A549 (cell line): ENCODE measurements at regions not wholly inside any gene's neighbourhood (a gene's known extent, or its start where the extent isn't known, plus 50 kb on each side); places are given as distances from the start of the nearest gene placed in this dataset.

Experiments
- BHLHE40 ChIP-seq: IDR thresholded peaks from 2 replicates; pipeline ENCODE4 v1.6.1; 2012; ENCODE audit warnings: low read depth, low read length, inconsistent platforms
- EHMT2 ChIP-seq: fragments of 200-600 bp; sonication (generic); IDR thresholded peaks from 2 replicates; pipeline ENCODE4 v1.6.1; 2016; ENCODE audit warnings: antibody characterized with exemption, low read depth, mild to moderate bottlenecking, moderate library complexity
- EP300 ChIP-seq, 2 experiments: fragments of >200 bp; sonication (Bioruptor Twin); formaldehyde crosslinking; IDR thresholded peaks; 2 replicates in 1 of 2; 3 replicates in 1 of 2; pipeline ENCODE4 v1.6.1; 2016 to 2017
- PHF8 ChIP-seq: fragments of 200-600 bp; sonication (generic); IDR thresholded peaks from 2 replicates; pipeline ENCODE4 v1.6.1; 2016; ENCODE audit warnings: low read depth, mild to moderate bottlenecking, antibody characterized with exemption, moderate library complexity, borderline replicate concordance
- SMC3 ChIP-seq: fragments of >200 bp; sonication (Bioruptor Twin); formaldehyde crosslinking; IDR thresholded peaks from 3 replicates; pipeline ENCODE4 v1.6.1; 2018; ENCODE audit warnings: inconsistent platforms
- TF ChIP-seq, protein P1 (sequence below): IDR thresholded peaks from 2 replicates; pipeline ENCODE4 v1.6.1; 2012; ENCODE audit warnings: low read depth, borderline replicate concordance
- TF ChIP-seq, protein P2 (sequence below): fragments of >200 bp; sonication (Bioruptor Twin); formaldehyde crosslinking; IDR thresholded peaks from 3 replicates; pipeline ENCODE4 v1.5.1; 2016
- TF ChIP-seq, protein P3 (sequence below): fragments of 150-350 bp; IDR thresholded peaks from 2 replicates; pipeline ENCODE4 v1.6.1; 2014; ENCODE audit warnings: low read depth, mild to moderate bottlenecking, low read length

DNA sequence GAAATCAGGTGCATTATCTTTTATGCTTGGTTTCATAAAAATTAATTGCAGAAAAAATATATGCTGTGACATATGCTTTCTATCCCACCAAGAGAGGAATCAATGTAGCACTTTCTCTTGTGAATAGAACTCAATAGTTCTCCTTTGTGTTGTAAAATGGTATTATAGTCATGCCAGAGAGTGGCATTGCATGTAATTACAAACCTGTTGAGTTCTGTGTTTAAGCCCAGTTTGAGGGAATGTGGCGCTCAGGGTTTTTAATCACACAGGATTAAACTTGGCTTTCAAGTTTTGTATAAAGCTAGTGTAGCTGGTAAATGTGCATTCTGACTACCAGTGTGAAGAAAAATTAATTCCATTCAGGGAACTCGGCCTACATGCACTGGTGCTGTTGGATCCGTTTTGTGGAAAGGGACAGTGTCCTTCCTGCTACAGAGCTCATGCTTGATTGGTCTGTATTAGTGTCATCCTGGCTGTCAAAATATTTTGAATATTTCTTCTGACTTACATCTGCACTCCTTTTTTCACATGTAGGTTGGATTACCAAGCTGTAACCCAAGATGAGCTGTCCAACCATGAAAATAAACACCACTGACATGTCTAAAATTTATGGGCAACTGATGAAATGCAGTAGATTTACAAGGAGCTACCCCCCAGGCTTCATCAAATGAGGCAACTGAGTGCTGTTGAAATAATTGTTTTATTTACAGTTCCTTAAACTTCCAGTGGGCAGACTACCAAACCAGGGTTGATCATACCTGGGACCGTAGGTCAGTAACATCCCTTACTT lies 80.3 kb downstream of the SLC4A3 start:
- TF ChIP-seq, protein P1, sequence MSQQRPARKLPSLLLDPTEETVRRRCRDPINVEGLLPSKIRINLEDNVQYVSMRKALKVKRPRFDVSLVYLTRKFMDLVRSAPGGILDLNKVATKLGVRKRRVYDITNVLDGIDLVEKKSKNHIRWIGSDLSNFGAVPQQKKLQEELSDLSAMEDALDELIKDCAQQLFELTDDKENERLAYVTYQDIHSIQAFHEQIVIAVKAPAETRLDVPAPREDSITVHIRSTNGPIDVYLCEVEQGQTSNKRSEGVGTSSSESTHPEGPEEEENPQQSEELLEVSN: no peak
- no peak for TF ChIP-seq SMC3
- TF ChIP-seq BHLHE40: no peak
- TF ChIP-seq PHF8: no peak
- no peak for TF ChIP-seq EHMT2
- TF ChIP-seq, protein P2, sequence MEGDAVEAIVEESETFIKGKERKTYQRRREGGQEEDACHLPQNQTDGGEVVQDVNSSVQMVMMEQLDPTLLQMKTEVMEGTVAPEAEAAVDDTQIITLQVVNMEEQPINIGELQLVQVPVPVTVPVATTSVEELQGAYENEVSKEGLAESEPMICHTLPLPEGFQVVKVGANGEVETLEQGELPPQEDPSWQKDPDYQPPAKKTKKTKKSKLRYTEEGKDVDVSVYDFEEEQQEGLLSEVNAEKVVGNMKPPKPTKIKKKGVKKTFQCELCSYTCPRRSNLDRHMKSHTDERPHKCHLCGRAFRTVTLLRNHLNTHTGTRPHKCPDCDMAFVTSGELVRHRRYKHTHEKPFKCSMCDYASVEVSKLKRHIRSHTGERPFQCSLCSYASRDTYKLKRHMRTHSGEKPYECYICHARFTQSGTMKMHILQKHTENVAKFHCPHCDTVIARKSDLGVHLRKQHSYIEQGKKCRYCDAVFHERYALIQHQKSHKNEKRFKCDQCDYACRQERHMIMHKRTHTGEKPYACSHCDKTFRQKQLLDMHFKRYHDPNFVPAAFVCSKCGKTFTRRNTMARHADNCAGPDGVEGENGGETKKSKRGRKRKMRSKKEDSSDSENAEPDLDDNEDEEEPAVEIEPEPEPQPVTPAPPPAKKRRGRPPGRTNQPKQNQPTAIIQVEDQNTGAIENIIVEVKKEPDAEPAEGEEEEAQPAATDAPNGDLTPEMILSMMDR: no peak
- TF ChIP-seq EP300 (IDR thresholded peaks at IDR 0.05): no peak
- TF ChIP-seq, protein P3, sequence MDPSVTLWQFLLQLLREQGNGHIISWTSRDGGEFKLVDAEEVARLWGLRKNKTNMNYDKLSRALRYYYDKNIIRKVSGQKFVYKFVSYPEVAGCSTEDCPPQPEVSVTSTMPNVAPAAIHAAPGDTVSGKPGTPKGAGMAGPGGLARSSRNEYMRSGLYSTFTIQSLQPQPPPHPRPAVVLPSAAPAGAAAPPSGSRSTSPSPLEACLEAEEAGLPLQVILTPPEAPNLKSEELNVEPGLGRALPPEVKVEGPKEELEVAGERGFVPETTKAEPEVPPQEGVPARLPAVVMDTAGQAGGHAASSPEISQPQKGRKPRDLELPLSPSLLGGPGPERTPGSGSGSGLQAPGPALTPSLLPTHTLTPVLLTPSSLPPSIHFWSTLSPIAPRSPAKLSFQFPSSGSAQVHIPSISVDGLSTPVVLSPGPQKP: no peak
